ENCODE measurements at regions not wholly inside any gene's neighbourhood (a gene's known extent, or its start where the extent isn't known, plus 50 kb on each side); places are given as distances from the start of the nearest gene placed in this dataset.
"Not testable (repeated sequence)": the region's sequence is repeated elsewhere in the genome, so short reads cannot be mapped to it uniquely, and the experiment has no call there.

- DNase-seq = no peak
- Histone ChIP-seq H3K27ac (no peak overlapping the region), H3K36me3 (no peaks in the 10 kb centered on the region), H3K27me3 (no peaks in the 10 kb centered on the region), H3K4me1 (no peaks in the 10 kb centered on the region), H3K9ac (ENCODE audit: low read depth in 2 of 2, low read length in 2 of 2) (no peak overlapping the region), H3K9me3 (no peaks in the 10 kb centered on the region), H3K4me3 (no peak overlapping the region)
- intact Hi-C loops (cut with DNase I) = no loop called here
- no peak for TF ChIP-seq CTCF (IDR thresholded peaks at IDR 0.05)
These were observed 173.1 kb downstream of the POTEB3 start for GRCh38 chr15:21267226-21267625.

GRCh38 chr15:21265628-21266027, 174.7 kb downstream of the POTEB3 start:
- H3K9me3 ChIP-seq; intact Hi-C loops (cut with DNase I); H3K27me3 ChIP-seq; H3K36me3 ChIP-seq; DNase-seq; H3K4me3 ChIP-seq; H3K4me1 ChIP-seq; H3K27ac ChIP-seq; H3K9ac ChIP-seq (ENCODE audit: low read depth in 2 of 2, low read length in 2 of 2): not testable (repeated sequence)

- Histone ChIP-seq H3K27ac (no peak overlapping the region), H3K9ac (ENCODE audit: low read depth in 2 of 2, low read length in 2 of 2) (no peak overlapping the region), H3K27me3 (no peaks in the 10 kb centered on the region), H3K4me1 (no peaks in the 10 kb centered on the region), H3K4me3 (no peak overlapping the region), H3K36me3 (no peaks in the 10 kb centered on the region), H3K9me3 (no peaks in the 10 kb centered on the region)
- DNase-seq = no peak
- intact Hi-C loops (cut with DNase I) = no loop called here
- TF ChIP-seq CTCF (IDR thresholded peaks at IDR 0.05) = no peak
These were observed 177.4 kb downstream of the POTEB3 start for GRCh38 chr15:21262851-21263425.

- no peak for DNase-seq
- TF ChIP-seq CTCF (IDR thresholded peaks at IDR 0.05) = no peak
- H3K9ac ChIP-seq (ENCODE audit: low read depth in 2 of 2, low read length in 2 of 2) = no peak overlapping the region
- H3K4me1 ChIP-seq = no peaks in the 10 kb centered on the region
- no peak overlapping the region for H3K4me3 ChIP-seq
- no peaks in the 10 kb centered on the region for H3K9me3 ChIP-seq
- no peaks in the 10 kb centered on the region for H3K36me3 ChIP-seq
- H3K27me3 ChIP-seq = no peaks in the 10 kb centered on the region
- H3K27ac ChIP-seq = no peak overlapping the region
- intact Hi-C loops (cut with DNase I) = no loop called here
These were observed 178.1 kb downstream of the POTEB3 start for GRCh38 chr15:21261965-21262850.

GRCh38 chr15:21261396-21261964, 178.8 kb downstream of the POTEB3 start:
- TF ChIP-seq CTCF (IDR thresholded peaks at IDR 0.05) = no peak
- Histone ChIP-seq H3K4me1 (no peaks in the 10 kb centered on the region), H3K27ac (no peak overlapping the region), H3K9me3 (no peaks in the 10 kb centered on the region), H3K9ac (ENCODE audit: low read depth in 2 of 2, low read length in 2 of 2) (no peak overlapping the region), H3K36me3 (no peaks in the 10 kb centered on the region), H3K27me3 (no peaks in the 10 kb centered on the region), H3K4me3 (no peak overlapping the region)
- intact Hi-C loops (cut with DNase I) = no loop called here
- no peak for DNase-seq

GRCh38 chr15:21260966-21261395, 179.3 kb downstream of the POTEB3 start:
- no peaks in the 10 kb centered on the region for H3K36me3 ChIP-seq
- intact Hi-C loops (cut with DNase I) = no loop called here
- H3K4me1 ChIP-seq = no peaks in the 10 kb centered on the region
- H3K4me3 ChIP-seq = no peak overlapping the region
- no peaks in the 10 kb centered on the region for H3K9me3 ChIP-seq
- DNase-seq = no peak
- no peak overlapping the region for H3K9ac ChIP-seq (ENCODE audit: low read depth in 2 of 2, low read length in 2 of 2)
- no peak overlapping the region for H3K27ac ChIP-seq
- no peaks in the 10 kb centered on the region for H3K27me3 ChIP-seq
- no peak for TF ChIP-seq CTCF (IDR thresholded peaks at IDR 0.05)

- H3K27me3 ChIP-seq; H3K9me3 ChIP-seq; H3K4me3 ChIP-seq; H3K4me1 ChIP-seq; H3K9ac ChIP-seq (ENCODE audit: low read depth in 2 of 2, low read length in 2 of 2); intact Hi-C loops (cut with DNase I); H3K36me3 ChIP-seq; H3K27ac ChIP-seq; DNase-seq: not testable (repeated sequence)
These were observed 181.7 kb downstream of the POTEB3 start for GRCh38 chr15:21258635-21259034.

GRCh38 chr15:21249508-21250019, 190.7 kb downstream of the POTEB3 start:
- H3K36me3 ChIP-seq; H3K4me3 ChIP-seq; DNase-seq; H3K27ac ChIP-seq; intact Hi-C loops (cut with DNase I); H3K9me3 ChIP-seq; H3K4me1 ChIP-seq; H3K9ac ChIP-seq (ENCODE audit: low read depth in 2 of 2, low read length in 2 of 2); H3K27me3 ChIP-seq: not testable (repeated sequence)
